GM10266 (cell line): ENCODE measurements at regions not wholly inside any gene's neighbourhood (a gene's known extent, or its start where the extent isn't known, plus 50 kb on each side); places are given as distances from the start of the nearest gene placed in this dataset.

Source experiments
- DNase-seq: peaks from one replicate; pipeline ENCODE4 v3.0.0; 2012; ENCODE audit errors: extremely low spot score
- TF ChIP-seq, protein P1 (sequence below): IDR thresholded peaks from 2 replicates; pipeline ENCODE4 v1.5.1; 2012; ENCODE audit warnings: mild to moderate bottlenecking, low read depth; ENCODE audit not compliant: control insufficient read depth, insufficient read depth; ENCODE audit errors: missing control alignments

GRCh38 chr11:111438168-111438567 lies 59.1 kb upstream of the POU2AF1 start:
- DNase-seq: no peak
- TF ChIP-seq, protein P1, sequence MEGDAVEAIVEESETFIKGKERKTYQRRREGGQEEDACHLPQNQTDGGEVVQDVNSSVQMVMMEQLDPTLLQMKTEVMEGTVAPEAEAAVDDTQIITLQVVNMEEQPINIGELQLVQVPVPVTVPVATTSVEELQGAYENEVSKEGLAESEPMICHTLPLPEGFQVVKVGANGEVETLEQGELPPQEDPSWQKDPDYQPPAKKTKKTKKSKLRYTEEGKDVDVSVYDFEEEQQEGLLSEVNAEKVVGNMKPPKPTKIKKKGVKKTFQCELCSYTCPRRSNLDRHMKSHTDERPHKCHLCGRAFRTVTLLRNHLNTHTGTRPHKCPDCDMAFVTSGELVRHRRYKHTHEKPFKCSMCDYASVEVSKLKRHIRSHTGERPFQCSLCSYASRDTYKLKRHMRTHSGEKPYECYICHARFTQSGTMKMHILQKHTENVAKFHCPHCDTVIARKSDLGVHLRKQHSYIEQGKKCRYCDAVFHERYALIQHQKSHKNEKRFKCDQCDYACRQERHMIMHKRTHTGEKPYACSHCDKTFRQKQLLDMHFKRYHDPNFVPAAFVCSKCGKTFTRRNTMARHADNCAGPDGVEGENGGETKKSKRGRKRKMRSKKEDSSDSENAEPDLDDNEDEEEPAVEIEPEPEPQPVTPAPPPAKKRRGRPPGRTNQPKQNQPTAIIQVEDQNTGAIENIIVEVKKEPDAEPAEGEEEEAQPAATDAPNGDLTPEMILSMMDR: no peak

DNA sequence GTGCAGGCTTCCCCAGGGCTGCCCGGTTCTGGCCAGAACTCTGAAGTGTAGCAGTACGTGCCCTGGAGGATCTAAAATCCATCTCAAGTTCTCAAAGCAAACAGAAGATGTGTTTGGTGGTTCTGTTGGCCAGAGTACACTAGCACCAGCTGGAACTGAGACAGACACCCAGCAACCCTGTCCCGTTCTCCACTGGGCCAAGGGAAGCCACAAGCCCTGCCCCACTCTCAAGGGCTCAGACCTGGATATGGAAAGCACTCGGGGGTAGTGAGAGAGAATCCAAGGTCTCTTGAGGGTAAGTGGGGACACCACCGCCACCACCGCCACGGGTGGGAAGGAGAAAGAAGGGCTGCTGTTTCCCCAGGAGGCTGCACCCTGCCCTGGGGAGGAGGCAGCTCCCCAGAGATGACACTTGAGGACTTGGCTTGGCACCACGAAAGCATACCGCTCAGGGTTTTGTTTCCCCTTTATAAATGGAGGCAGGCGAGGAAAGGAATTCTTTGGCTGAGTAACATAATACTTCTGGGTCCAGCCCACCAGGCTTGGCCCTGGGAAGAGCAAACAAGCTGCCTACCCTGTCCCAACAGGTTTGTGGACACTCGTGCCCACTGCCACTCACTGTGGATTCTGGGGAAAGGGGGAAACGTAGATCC lies 56.1 kb upstream of the POU2AF1 start:
- DNase-seq: no peak
- TF ChIP-seq, protein P1: no peak

DNA sequence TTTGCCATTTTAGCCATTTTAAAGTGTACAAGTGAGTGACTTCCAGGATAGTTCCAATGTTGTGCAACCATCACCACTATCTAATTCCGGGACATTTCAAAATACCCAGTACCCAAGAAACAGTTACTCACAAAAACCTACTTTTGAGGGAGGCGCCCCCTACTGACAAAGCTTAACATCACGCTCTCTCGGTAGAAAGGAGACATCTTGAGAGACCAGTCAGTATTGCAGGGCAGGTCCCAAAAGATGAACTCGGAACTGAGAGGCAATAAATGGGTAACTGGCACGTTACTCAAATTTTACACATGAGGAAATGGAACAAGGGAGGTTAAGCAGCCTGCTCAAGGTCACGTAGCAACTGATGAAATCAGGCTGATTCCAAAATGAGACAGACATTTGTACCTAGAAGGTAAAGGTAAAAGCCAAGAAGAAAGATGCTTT lies 50.0 kb upstream of the POU2AF1 start:
- TF ChIP-seq, protein P1: peak; percentile 86
- DNase-seq: peak; percentile 65
